Astrocyte (in vitro differentiated cells and primary cell): ENCODE measurements at regions not wholly inside any gene's neighbourhood (a gene's known extent, or its start where the extent isn't known, plus 50 kb on each side); places are given as distances from the start of the nearest gene placed in this dataset.

ENCODE experiments used
- CTCF ChIP-seq: IDR thresholded peaks from 2 replicates; pipeline ENCODE4 v1.5.1; 2011; ENCODE audit warnings: low read depth, mild to moderate bottlenecking, inconsistent platforms, low read length, moderate library complexity; ENCODE audit not compliant: insufficient read depth
- EZH2 ChIP-seq: IDR thresholded peaks from 2 replicates; pipeline ENCODE4 v1.6.1; 2012; ENCODE audit warnings: mild to moderate bottlenecking, low read length, inconsistent platforms; ENCODE audit not compliant: insufficient read depth

DNA sequence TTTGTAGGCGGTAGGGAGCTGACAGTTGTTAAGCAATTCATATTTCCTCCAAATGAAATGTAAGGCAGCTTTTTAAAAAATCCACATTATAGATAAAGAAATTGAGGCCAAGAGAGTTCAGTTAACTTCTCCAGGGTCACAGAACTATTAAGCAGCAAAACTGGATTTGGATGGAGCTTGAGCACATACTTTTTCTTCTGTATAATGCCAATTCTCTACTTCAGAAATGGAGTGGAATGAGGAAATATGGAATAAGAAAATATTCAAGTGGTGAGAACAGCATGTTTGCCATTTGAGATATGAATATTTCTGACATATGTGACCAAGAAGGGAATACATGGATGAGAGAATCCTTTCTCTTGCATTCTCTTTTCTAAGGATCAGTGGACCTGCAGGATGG, 233.1 kb downstream of the FOXG1 start:
- TF ChIP-seq CTCF (no peak), EZH2 (no peak)
